ENCODE measurements at regions not wholly inside any gene's neighbourhood (a gene's known extent, or its start where the extent isn't known, plus 50 kb on each side); places are given as distances from the start of the nearest gene placed in this dataset.

DNA sequence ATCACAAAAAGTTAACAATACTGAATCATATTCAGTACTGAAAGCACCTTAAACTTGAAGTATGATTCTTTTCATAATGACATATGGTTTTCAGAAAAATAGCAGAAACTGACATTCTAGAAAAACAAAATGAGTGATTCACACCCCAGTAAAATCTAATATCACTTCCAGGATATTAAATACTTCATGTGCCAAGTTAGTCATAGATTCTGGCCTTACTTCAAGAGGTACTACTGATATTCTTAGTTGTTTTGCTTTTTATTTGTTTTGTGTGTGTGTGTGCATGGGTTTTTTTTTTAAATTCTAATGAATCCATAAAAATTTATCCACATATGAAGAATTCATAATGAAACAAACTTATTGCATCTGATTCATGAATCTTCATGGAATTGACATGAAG lies 207.9 kb upstream of the UFM1 start:
- H3K4me2 ChIP-seq (ENCODE audit: low read length), result no peak overlapping the region
- H2AFZ ChIP-seq (ENCODE audit: insufficient read depth, low read length, poor library complexity), result no peak overlapping the region
- H3K4ac ChIP-seq (ENCODE audit: low read depth, low read length), result no peak overlapping the region
- H3K27ac ChIP-seq (ENCODE audit: low read depth, low read length), result no peak overlapping the region
- no peak overlapping the region for H3K23ac ChIP-seq (ENCODE audit: low read length)
- no peaks in the 10 kb centered on the region for H3K9me3 ChIP-seq (ENCODE audit: insufficient read depth, low read depth, low read length)
- no peak overlapping the region for H3K4me3 ChIP-seq (ENCODE audit: low read depth, low read length)
- H4K8ac ChIP-seq (ENCODE audit: low read depth, low read length), result no peak overlapping the region
- H2AK5ac ChIP-seq (ENCODE audit: low read length), result no peak overlapping the region
- no peak overlapping the region for H3K14ac ChIP-seq (ENCODE audit: low read length)
- H3K18ac ChIP-seq (ENCODE audit: low read length), result no peak overlapping the region
- H2BK120ac ChIP-seq (ENCODE audit: insufficient read depth, low read length, poor library complexity), result no peak overlapping the region
- no peak overlapping the region for H4K12ac ChIP-seq (ENCODE audit: low read depth, low read length)
- H3K9ac ChIP-seq (ENCODE audit: low read length), result no peak overlapping the region
- H4K91ac ChIP-seq (ENCODE audit: low read depth, low read length), result no peak overlapping the region
- no peaks in the 10 kb centered on the region for H3K79me2 ChIP-seq (ENCODE audit: control insufficient read depth, insufficient read depth, low read length, poor library complexity)
- no peaks in the 10 kb centered on the region for H3K79me1 ChIP-seq (ENCODE audit: low read length)
- DNase-seq, result no peak
- H3K36me3 ChIP-seq (ENCODE audit: control insufficient read depth in 1 of 2, insufficient read depth in 2 of 2, low read length in 2 of 2), result no peaks in the 10 kb centered on the region
- H2BK5ac ChIP-seq (ENCODE audit: low read depth, low read length, poor library complexity), result no peak overlapping the region
- no peaks in the 10 kb centered on the region for H3K27me3 ChIP-seq (ENCODE audit: insufficient read depth, low read length)
- no peaks in the 10 kb centered on the region for H3K4me1 ChIP-seq (ENCODE audit: control insufficient read depth in 1 of 2, insufficient read depth in 2 of 2, low read length in 2 of 2)
- H2BK12ac ChIP-seq (ENCODE audit: low read length), result no peak overlapping the region

DNA sequence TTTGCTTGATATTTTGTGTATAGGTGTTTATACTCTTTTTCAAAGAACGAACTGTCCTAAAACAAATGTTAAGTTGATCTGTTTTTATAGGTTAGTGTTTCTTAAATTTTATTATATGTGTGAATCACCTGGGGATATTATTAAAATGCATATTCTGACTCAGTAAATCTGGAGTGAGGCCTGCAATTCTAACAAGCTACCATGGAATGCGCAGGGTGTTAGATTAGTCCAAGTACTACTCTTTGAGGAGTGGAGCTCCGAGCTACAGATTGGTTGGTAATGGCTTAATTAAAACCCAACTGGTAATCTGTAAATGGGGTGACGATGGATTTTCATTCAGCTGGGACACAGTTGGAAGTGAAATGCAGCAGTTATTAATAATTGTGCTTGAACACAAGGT lies 214.1 kb upstream of the UFM1 start:
- no peaks in the 10 kb centered on the region for H3K4me1 ChIP-seq (ENCODE audit: control insufficient read depth in 1 of 2, insufficient read depth in 2 of 2, low read length in 2 of 2)
- no peak overlapping the region for H3K4me2 ChIP-seq (ENCODE audit: low read length)
- H3K4me3 ChIP-seq (ENCODE audit: low read depth, low read length), result no peak overlapping the region
- H2BK120ac ChIP-seq (ENCODE audit: insufficient read depth, low read length, poor library complexity), result no peak overlapping the region
- H3K14ac ChIP-seq (ENCODE audit: low read length), result no peak overlapping the region
- no peak overlapping the region for H2BK5ac ChIP-seq (ENCODE audit: low read depth, low read length, poor library complexity)
- no peak overlapping the region for H4K8ac ChIP-seq (ENCODE audit: low read depth, low read length)
- no peaks in the 10 kb centered on the region for H3K36me3 ChIP-seq (ENCODE audit: control insufficient read depth in 1 of 2, insufficient read depth in 2 of 2, low read length in 2 of 2)
- no peak for DNase-seq
- H3K18ac ChIP-seq (ENCODE audit: low read length), result no peak overlapping the region
- no peak overlapping the region for H2AK5ac ChIP-seq (ENCODE audit: low read length)
- no peaks in the 10 kb centered on the region for H3K9me3 ChIP-seq (ENCODE audit: insufficient read depth, low read depth, low read length)
- no peak overlapping the region for H4K12ac ChIP-seq (ENCODE audit: low read depth, low read length)
- no peaks in the 10 kb centered on the region for H3K27me3 ChIP-seq (ENCODE audit: insufficient read depth, low read length)
- no peak overlapping the region for H3K23ac ChIP-seq (ENCODE audit: low read length)
- H4K91ac ChIP-seq (ENCODE audit: low read depth, low read length), result no peak overlapping the region
- no peak overlapping the region for H3K4ac ChIP-seq (ENCODE audit: low read depth, low read length)
- no CpG with 5 or more reads among the region's 4 CpGs for WGBS (ENCODE audit: extremely low coverage, insufficient coverage, insufficient read length)
- no peak overlapping the region for H3K9ac ChIP-seq (ENCODE audit: low read length)
- H3K79me2 ChIP-seq (ENCODE audit: control insufficient read depth, insufficient read depth, low read length, poor library complexity), result no peaks in the 10 kb centered on the region
- H2BK12ac ChIP-seq (ENCODE audit: low read length), result no peak overlapping the region
- H2AFZ ChIP-seq (ENCODE audit: insufficient read depth, low read length, poor library complexity), result no peak overlapping the region
- no peaks in the 10 kb centered on the region for H3K79me1 ChIP-seq (ENCODE audit: low read length)
- no peak overlapping the region for H3K27ac ChIP-seq (ENCODE audit: low read depth, low read length)

DNA sequence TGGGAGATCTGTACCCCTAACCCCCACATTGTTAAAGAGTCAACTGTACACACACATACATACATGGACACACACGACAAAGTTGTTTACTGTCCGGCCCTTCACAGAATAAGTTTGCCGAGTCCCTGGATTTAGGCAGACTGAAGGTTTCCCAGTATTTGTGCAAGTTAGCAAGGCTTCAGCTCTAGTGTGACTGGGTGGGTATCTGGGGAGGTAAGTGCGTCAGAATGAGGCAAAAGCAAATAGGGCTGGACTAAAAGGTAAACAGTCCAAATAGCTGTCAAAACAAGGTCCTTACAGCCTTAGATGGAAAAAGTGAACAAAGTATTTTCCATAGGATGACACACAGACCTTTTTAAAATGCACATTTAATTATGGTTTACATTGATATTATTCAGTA lies 228.4 kb upstream of the UFM1 start:
- H4K8ac ChIP-seq (ENCODE audit: low read depth, low read length), result no peak overlapping the region
- H3K27ac ChIP-seq (ENCODE audit: low read depth, low read length), result no peak overlapping the region
- no peaks in the 10 kb centered on the region for H3K36me3 ChIP-seq (ENCODE audit: control insufficient read depth in 1 of 2, insufficient read depth in 2 of 2, low read length in 2 of 2)
- H3K14ac ChIP-seq (ENCODE audit: low read length), result no peak overlapping the region
- no peak overlapping the region for H3K4me2 ChIP-seq (ENCODE audit: low read length)
- no peak overlapping the region for H2BK12ac ChIP-seq (ENCODE audit: low read length)
- H3K79me2 ChIP-seq (ENCODE audit: control insufficient read depth, insufficient read depth, low read length, poor library complexity), result no peaks in the 10 kb centered on the region
- no peak overlapping the region for H3K4ac ChIP-seq (ENCODE audit: low read depth, low read length)
- no peaks in the 10 kb centered on the region for H3K27me3 ChIP-seq (ENCODE audit: insufficient read depth, low read length)
- no peak overlapping the region for H4K12ac ChIP-seq (ENCODE audit: low read depth, low read length)
- no peak overlapping the region for H4K91ac ChIP-seq (ENCODE audit: low read depth, low read length)
- H2AFZ ChIP-seq (ENCODE audit: insufficient read depth, low read length, poor library complexity), result no peak overlapping the region
- no peak overlapping the region for H3K9ac ChIP-seq (ENCODE audit: low read length)
- no peaks in the 10 kb centered on the region for H3K4me1 ChIP-seq (ENCODE audit: control insufficient read depth in 1 of 2, insufficient read depth in 2 of 2, low read length in 2 of 2)
- H3K79me1 ChIP-seq (ENCODE audit: low read length), result no peaks in the 10 kb centered on the region
- no peak for DNase-seq
- no peak overlapping the region for H3K23ac ChIP-seq (ENCODE audit: low read length)
- H3K4me3 ChIP-seq (ENCODE audit: low read depth, low read length), result no peak overlapping the region
- no peak overlapping the region for H3K18ac ChIP-seq (ENCODE audit: low read length)
- no CpG with 5 or more reads among the region's 4 CpGs for WGBS (ENCODE audit: extremely low coverage, insufficient coverage, insufficient read length)
- no peaks in the 10 kb centered on the region for H3K9me3 ChIP-seq (ENCODE audit: insufficient read depth, low read depth, low read length)
- H2BK5ac ChIP-seq (ENCODE audit: low read depth, low read length, poor library complexity), result no peak overlapping the region
- no peak overlapping the region for H2BK120ac ChIP-seq (ENCODE audit: insufficient read depth, low read length, poor library complexity)
- H2AK5ac ChIP-seq (ENCODE audit: low read length), result no peak overlapping the region

DNA sequence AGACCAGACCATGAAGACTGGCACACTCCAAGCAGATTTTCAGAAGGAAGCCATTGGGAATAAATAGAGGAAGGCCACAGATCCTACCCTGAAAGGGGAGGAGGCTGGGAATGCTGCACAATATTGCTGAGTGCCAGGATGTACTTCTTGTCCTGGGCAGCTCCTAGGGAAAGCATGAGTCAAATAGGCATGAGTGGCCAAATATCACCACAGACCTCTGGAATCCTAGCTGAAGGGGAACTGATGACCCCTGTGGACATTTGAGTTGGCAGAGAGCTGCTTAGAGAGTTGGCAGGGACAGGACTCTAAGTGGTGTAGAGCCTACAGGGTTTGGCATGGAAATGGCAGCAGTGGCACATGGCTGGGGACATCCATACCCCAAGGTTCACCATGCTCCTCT lies 234.3 kb upstream of the TRPC4 start:
- Histone ChIP-seq H2BK12ac (ENCODE audit: low read length) (no peak overlapping the region), H4K12ac (ENCODE audit: low read depth, low read length) (no peak overlapping the region), H3K23ac (ENCODE audit: low read length) (no peak overlapping the region), H3K4me1 (ENCODE audit: control insufficient read depth in 1 of 2, insufficient read depth in 2 of 2, low read length in 2 of 2) (no peaks in the 10 kb centered on the region), H4K8ac (ENCODE audit: low read depth, low read length) (no peak overlapping the region), H3K36me3 (ENCODE audit: control insufficient read depth in 1 of 2, insufficient read depth in 2 of 2, low read length in 2 of 2) (peaks cover 0 to 2% of the 10 kb centered on the region in 2 experiments), H3K27me3 (ENCODE audit: insufficient read depth, low read length) (no peaks in the 10 kb centered on the region), H2BK5ac (ENCODE audit: low read depth, low read length, poor library complexity) (no peak overlapping the region), H3K79me1 (ENCODE audit: low read length) (no peaks in the 10 kb centered on the region), H3K4ac (ENCODE audit: low read depth, low read length) (no peak overlapping the region), H3K27ac (ENCODE audit: low read depth, low read length) (no peak overlapping the region), H2BK120ac (ENCODE audit: insufficient read depth, low read length, poor library complexity) (no peak overlapping the region), H3K79me2 (ENCODE audit: control insufficient read depth, insufficient read depth, low read length, poor library complexity) (peaks cover 1% of the 10 kb centered on the region), H2AFZ (ENCODE audit: insufficient read depth, low read length, poor library complexity) (no peak overlapping the region), H3K18ac (ENCODE audit: low read length) (no peak overlapping the region), H4K91ac (ENCODE audit: low read depth, low read length) (no peak overlapping the region), H3K14ac (ENCODE audit: low read length) (no peak overlapping the region), H3K9ac (ENCODE audit: low read length) (no peak overlapping the region), H3K9me3 (ENCODE audit: insufficient read depth, low read depth, low read length) (no peaks in the 10 kb centered on the region), H3K4me3 (ENCODE audit: low read depth, low read length) (no peak overlapping the region), H2AK5ac (ENCODE audit: low read length) (no peak overlapping the region), H3K4me2 (ENCODE audit: low read length) (no peak overlapping the region)
- DNase-seq, result no peak

DNA sequence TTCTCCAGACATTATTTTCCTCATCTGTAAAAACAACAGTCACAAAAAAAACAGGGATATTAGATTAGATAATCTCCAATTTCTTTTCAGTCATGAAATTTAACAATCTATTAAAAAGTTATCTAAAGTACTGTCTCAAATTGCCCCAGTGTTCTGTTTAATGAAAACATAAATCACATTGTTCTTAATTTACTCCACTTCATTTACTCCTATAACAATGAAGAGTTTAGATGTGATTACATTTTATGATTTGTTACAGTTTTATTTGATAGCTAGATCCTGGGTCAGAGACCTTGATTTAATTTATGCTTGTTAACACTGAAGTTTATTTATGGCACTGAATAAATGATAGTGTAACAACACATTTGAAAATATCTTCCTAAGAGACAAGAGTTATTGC lies 230.2 kb upstream of the TRPC4 start:
- H2AK5ac ChIP-seq (ENCODE audit: low read length), result no peak overlapping the region
- H3K4me3 ChIP-seq (ENCODE audit: low read depth, low read length), result no peak overlapping the region
- H4K8ac ChIP-seq (ENCODE audit: low read depth, low read length), result no peak overlapping the region
- H3K4ac ChIP-seq (ENCODE audit: low read depth, low read length), result no peak overlapping the region
- no peak overlapping the region for H4K12ac ChIP-seq (ENCODE audit: low read depth, low read length)
- DNase-seq, result no peak
- no peak overlapping the region for H3K14ac ChIP-seq (ENCODE audit: low read length)
- no peaks in the 10 kb centered on the region for H3K9me3 ChIP-seq (ENCODE audit: insufficient read depth, low read depth, low read length)
- no peaks in the 10 kb centered on the region for H3K27me3 ChIP-seq (ENCODE audit: insufficient read depth, low read length)
- no peak overlapping the region for H2BK12ac ChIP-seq (ENCODE audit: low read length)
- H2AFZ ChIP-seq (ENCODE audit: insufficient read depth, low read length, poor library complexity), result no peak overlapping the region
- H3K4me1 ChIP-seq (ENCODE audit: control insufficient read depth in 1 of 2, insufficient read depth in 2 of 2, low read length in 2 of 2), result no peaks in the 10 kb centered on the region
- peaks cover 0 to 2% of the 10 kb centered on the region in 2 experiments for H3K36me3 ChIP-seq (ENCODE audit: control insufficient read depth in 1 of 2, insufficient read depth in 2 of 2, low read length in 2 of 2)
- H3K79me1 ChIP-seq (ENCODE audit: low read length), result no peaks in the 10 kb centered on the region
- no peak overlapping the region for H3K27ac ChIP-seq (ENCODE audit: low read depth, low read length)
- H3K23ac ChIP-seq (ENCODE audit: low read length), result no peak overlapping the region
- H3K79me2 ChIP-seq (ENCODE audit: control insufficient read depth, insufficient read depth, low read length, poor library complexity), result peaks cover 1% of the 10 kb centered on the region
- H2BK5ac ChIP-seq (ENCODE audit: low read depth, low read length, poor library complexity), result no peak overlapping the region
- no peak overlapping the region for H3K9ac ChIP-seq (ENCODE audit: low read length)
- no peak overlapping the region for H3K4me2 ChIP-seq (ENCODE audit: low read length)
- H4K91ac ChIP-seq (ENCODE audit: low read depth, low read length), result no peak overlapping the region
- no peak overlapping the region for H2BK120ac ChIP-seq (ENCODE audit: insufficient read depth, low read length, poor library complexity)
- H3K18ac ChIP-seq (ENCODE audit: low read length), result no peak overlapping the region
